Activated naive CD4-positive, alpha-beta T cell treated with anti-CD3 and anti-CD28 coated beads, Interleukin-2, amount 10 ng/mL, durations not matched to agents 7 days and 5 days (primary cell): ENCODE measurements at regions not wholly inside any gene's neighbourhood (a gene's known extent, or its start where the extent isn't known, plus 50 kb on each side); places are given as distances from the start of the nearest gene placed in this dataset.

ENCODE experiments used
- CTCF ChIA-PET: fragments of 350-600 bp; sonication (Branson Sonifier 250); formaldehyde crosslinking; loops from one replicate; lab custom pipeline; 2021; ENCODE audit warnings: antibody characterized with exemption; lab: Charles Lee
- DNase-seq: peaks from one replicate; pipeline ENCODE4 v3.0.0-alpha.2; 2020
- H3K27ac Mint-ChIP-seq: one replicate; pipeline ENCODE4 v1.8.0; 2021; ENCODE audit warnings: mild to moderate bottlenecking, moderate library complexity, mixed read lengths
- H3K27me3 Mint-ChIP-seq: one replicate; pipeline ENCODE4 v1.8.0; 2021; ENCODE audit warnings: mild to moderate bottlenecking, mixed read lengths
- H3K36me3 Mint-ChIP-seq: one replicate; pipeline ENCODE4 v1.8.0; 2021; ENCODE audit warnings: mixed read lengths
- H3K4me1 Mint-ChIP-seq: one replicate; pipeline ENCODE4 v1.8.0; 2021; ENCODE audit warnings: mixed read lengths
- H3K4me3 Mint-ChIP-seq: one replicate; pipeline ENCODE4 v1.8.0; 2021; ENCODE audit warnings: mild to moderate bottlenecking, moderate library complexity, mixed read lengths
- H3K9me3 Mint-ChIP-seq: one replicate; pipeline ENCODE4 v1.8.0; 2021; ENCODE audit warnings: mixed read lengths

- Mint-ChIP-seq H3K27ac (no peak overlapping the region), H3K27me3 (no peaks in the 10 kb centered on the region), H3K4me1 (no peaks in the 10 kb centered on the region), H3K4me3 (no peak overlapping the region), H3K36me3 (no peaks in the 10 kb centered on the region), H3K9me3 (no peaks in the 10 kb centered on the region)
- DNase-seq = no peak
- CTCF ChIA-PET = no interaction called here
Observed at GRCh38 chr13:59477011-59477410, 686.7 kb downstream of the DIAPH3 start.

- Mint-ChIP-seq H3K36me3 (no peaks in the 10 kb centered on the region), H3K4me3 (no peak overlapping the region), H3K9me3 (no peaks in the 10 kb centered on the region), H3K27me3 (no peaks in the 10 kb centered on the region), H3K4me1 (no peaks in the 10 kb centered on the region), H3K27ac (no peak overlapping the region)
- DNase-seq = no peak
- CTCF ChIA-PET = interaction anchor here (0.6 kb wide), 1 partner anchor 1211 kb away, joined by 3 read pairs; no protein-coding TSS in a partner anchor
Observed at GRCh38 chr13:59478908-59479307, 684.8 kb downstream of the DIAPH3 start.

DNA sequence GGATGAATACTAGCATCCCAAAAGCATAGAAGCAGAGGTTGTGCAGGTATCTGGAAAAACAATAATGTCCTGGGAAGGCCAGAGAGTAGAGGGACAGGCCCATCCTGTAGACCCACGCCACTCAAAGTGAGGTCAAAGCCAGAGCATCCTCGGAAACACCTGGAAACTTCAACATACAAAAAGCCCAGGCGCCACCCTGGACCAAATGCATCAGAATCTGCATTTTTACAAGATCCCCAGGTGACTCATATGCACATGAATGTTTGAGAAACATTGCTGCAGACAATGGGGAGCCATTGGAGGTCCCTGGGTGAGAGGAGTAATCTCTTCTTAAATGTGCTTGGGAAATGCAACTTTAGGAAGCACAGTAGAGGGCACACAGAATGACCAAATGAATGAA, 684.1 kb downstream of the DIAPH3 start:
- Mint-ChIP-seq H3K36me3 (no peaks in the 10 kb centered on the region), H3K9me3 (no peaks in the 10 kb centered on the region), H3K27me3 (no peaks in the 10 kb centered on the region), H3K4me3 (no peak overlapping the region), H3K27ac (no peak overlapping the region), H3K4me1 (no peaks in the 10 kb centered on the region)
- CTCF ChIA-PET = no interaction called here
- no peak for DNase-seq

DNA sequence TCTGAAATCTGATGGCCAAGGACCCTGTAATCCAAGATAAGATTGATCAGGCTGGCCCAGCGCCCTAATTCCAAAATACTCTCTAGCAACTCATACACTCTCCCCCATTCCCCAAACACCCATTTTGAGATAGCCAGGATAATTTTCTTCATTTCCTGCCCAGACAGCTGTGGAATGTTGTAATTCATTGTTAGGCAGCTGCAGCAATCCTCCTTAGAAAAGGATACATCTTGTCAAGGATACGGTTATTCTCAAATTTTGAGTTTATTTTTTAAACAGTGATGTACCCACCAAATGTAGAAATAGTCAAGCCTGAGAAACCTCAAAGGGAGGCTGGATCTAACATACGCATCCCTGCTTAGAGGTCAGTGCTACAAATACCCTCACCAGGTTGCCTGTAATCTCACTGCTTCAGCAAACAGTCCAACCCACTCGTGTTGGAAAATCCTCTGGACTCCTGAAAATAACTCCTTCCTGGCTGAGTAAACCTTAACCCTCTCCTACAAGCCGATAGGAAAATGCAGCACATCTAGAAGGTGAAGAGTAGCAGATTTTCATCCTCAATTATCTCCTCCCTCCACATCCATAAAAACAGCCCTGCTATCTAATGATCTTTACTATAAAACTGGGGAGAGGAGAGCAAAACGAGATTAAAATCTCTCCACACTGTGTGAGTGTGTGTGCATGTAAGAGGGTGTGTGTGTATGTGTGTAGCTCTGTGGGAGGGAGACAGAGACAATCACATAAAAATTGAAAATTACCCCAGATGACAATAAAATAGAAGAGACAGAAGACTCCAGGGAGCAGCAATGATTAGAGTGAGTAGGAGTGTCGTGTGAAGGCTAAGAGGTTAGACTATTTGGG, 683.1 kb downstream of the DIAPH3 start:
- Mint-ChIP-seq H3K27me3 (no peaks in the 10 kb centered on the region), H3K4me3 (no peak overlapping the region), H3K4me1 (no peaks in the 10 kb centered on the region), H3K9me3 (no peaks in the 10 kb centered on the region), H3K27ac (no peak overlapping the region), H3K36me3 (no peaks in the 10 kb centered on the region)
- no peak for DNase-seq
- CTCF ChIA-PET = no interaction called here

- Mint-ChIP-seq H3K9me3 (no peaks in the 10 kb centered on the region), H3K36me3 (no peaks in the 10 kb centered on the region), H3K27me3 (no peaks in the 10 kb centered on the region), H3K27ac (no peak overlapping the region), H3K4me1 (no peaks in the 10 kb centered on the region), H3K4me3 (no peak overlapping the region)
- CTCF ChIA-PET = no interaction called here
- DNase-seq = no peak
Observed at GRCh38 chr13:59483501-59484145, 680.1 kb downstream of the DIAPH3 start.

- Mint-ChIP-seq H3K27ac (no peak overlapping the region), H3K4me1 (no peaks in the 10 kb centered on the region), H3K36me3 (no peaks in the 10 kb centered on the region), H3K4me3 (no peak overlapping the region), H3K27me3 (no peaks in the 10 kb centered on the region), H3K9me3 (no peaks in the 10 kb centered on the region)
- CTCF ChIA-PET = no interaction called here
- DNase-seq = no peak
Observed at GRCh38 chr13:59487883-59488282, 675.8 kb downstream of the DIAPH3 start.

DNA sequence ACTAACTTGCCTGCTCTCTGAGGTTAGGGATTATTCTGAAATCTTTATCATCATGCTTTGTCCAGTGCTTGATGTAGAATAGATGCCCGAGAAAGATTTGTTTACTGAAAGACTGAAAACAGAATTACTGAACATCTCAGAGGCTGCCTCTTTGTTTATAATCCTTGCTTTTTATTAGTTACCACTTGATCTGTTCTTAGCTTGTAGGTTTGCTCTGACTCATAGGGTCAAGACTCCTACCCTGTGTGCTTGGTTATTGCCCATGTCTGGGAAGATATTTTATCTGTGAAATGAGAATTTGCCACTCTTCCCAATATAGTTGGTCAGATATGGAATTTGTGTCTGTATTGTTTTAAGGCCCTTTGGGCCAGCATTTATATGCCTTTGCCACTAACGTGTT, 675.3 kb downstream of the DIAPH3 start:
- Mint-ChIP-seq H3K9me3 (no peaks in the 10 kb centered on the region), H3K4me3 (no peak overlapping the region), H3K4me1 (peaks cover 3% of the 10 kb centered on the region), H3K36me3 (no peaks in the 10 kb centered on the region), H3K27ac (no peak overlapping the region), H3K27me3 (no peaks in the 10 kb centered on the region)
- CTCF ChIA-PET = no interaction called here
- no peak for DNase-seq

DNA sequence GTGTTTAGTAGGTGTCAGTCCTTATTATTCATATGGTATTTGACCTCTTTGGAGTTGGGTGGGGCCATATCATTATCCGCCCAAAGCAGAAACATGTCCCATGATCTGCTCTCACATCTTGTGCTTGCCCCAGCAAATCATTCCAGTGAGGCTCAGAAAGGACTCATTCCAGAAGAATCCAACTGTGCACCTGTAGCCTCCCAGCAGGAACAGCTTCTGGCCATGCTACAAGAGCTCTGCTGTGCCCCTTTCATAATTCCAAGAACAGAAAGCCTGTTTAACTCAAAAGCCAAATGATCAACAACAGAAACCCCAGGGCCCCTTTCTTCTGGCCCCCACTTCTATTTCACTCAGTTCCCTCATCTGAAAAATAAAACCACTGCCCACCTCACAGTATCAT, 673.1 kb downstream of the DIAPH3 start:
- H3K9me3 Mint-ChIP-seq = no peaks in the 10 kb centered on the region
- H3K4me3 Mint-ChIP-seq = no peak overlapping the region
- peaks cover 6% of the 10 kb centered on the region for H3K4me1 Mint-ChIP-seq
- H3K36me3 Mint-ChIP-seq = no peaks in the 10 kb centered on the region
- DNase-seq = no peak
- CTCF ChIA-PET = no interaction called here
- no peaks in the 10 kb centered on the region for H3K27me3 Mint-ChIP-seq
- H3K27ac Mint-ChIP-seq = no peak overlapping the region

DNA sequence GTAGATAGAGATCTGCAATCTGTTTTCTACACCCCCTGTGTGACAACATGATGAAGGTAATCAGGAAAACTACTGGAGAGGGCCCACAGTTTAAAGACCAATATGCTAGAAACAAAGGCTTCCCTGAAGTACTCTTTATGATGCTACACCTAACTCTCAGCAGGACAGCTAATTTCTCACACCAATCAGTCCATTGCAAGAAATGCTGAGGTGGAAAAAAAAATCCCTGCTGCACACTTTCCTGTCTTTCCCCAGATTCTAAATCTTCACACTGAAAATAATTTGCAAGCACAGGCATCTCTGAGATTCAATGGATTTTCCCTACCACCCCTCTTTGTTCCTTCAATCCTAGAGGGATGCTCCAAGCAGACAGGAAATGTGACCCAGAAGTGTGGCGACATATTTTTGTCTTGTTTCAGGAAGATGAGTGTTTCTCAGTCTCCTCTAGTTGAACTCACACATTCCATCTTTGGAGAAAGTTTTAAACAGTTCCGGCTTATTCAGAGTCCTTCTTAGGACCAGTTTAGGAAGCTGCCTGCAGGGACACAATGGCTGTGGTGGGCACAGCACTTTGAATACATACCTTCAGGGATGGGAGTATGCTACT, 671.6 kb downstream of the DIAPH3 start:
- Mint-ChIP-seq H3K4me1 (peaks cover 6% of the 10 kb centered on the region), H3K36me3 (no peaks in the 10 kb centered on the region), H3K27me3 (no peaks in the 10 kb centered on the region), H3K27ac (no peak overlapping the region), H3K9me3 (no peaks in the 10 kb centered on the region), H3K4me3 (no peak overlapping the region)
- DNase-seq = no peak
- CTCF ChIA-PET = no interaction called here

- Mint-ChIP-seq H3K9me3 (no peaks in the 10 kb centered on the region), H3K27ac (no peak overlapping the region), H3K4me1 (peaks cover 6% of the 10 kb centered on the region), H3K36me3 (no peaks in the 10 kb centered on the region), H3K27me3 (no peaks in the 10 kb centered on the region), H3K4me3 (no peak overlapping the region)
- CTCF ChIA-PET = no interaction called here
- no peak for DNase-seq
Observed at GRCh38 chr13:59493436-59493965, 670.2 kb downstream of the DIAPH3 start.

GRCh38 chr13:59494151-59494550, 669.6 kb downstream of the DIAPH3 start:
- Mint-ChIP-seq H3K27me3 (no peaks in the 10 kb centered on the region), H3K27ac (no peak overlapping the region), H3K4me3 (no peak overlapping the region), H3K4me1 (peaks cover 6% of the 10 kb centered on the region), H3K9me3 (no peaks in the 10 kb centered on the region), H3K36me3 (no peaks in the 10 kb centered on the region)
- no peak for DNase-seq
- CTCF ChIA-PET = no interaction called here

GRCh38 chr13:59494560-59494970, 669.2 kb downstream of the DIAPH3 start:
- no peaks in the 10 kb centered on the region for H3K27me3 Mint-ChIP-seq
- CTCF ChIA-PET = no interaction called here
- H3K4me1 Mint-ChIP-seq = peaks cover 6% of the 10 kb centered on the region
- H3K9me3 Mint-ChIP-seq = no peaks in the 10 kb centered on the region
- no peak overlapping the region for H3K4me3 Mint-ChIP-seq
- H3K27ac Mint-ChIP-seq = no peak overlapping the region
- no peaks in the 10 kb centered on the region for H3K36me3 Mint-ChIP-seq
- DNase-seq = no peak

- H3K4me1 Mint-ChIP-seq = peaks cover 6% of the 10 kb centered on the region
- H3K27me3 Mint-ChIP-seq = no peaks in the 10 kb centered on the region
- no peaks in the 10 kb centered on the region for H3K36me3 Mint-ChIP-seq
- no peak for DNase-seq
- no peak overlapping the region for H3K27ac Mint-ChIP-seq
- H3K4me3 Mint-ChIP-seq = no peak overlapping the region
- CTCF ChIA-PET = no interaction called here
- H3K9me3 Mint-ChIP-seq = no peaks in the 10 kb centered on the region
Observed at GRCh38 chr13:59495299-59495698, 668.4 kb downstream of the DIAPH3 start.

GRCh38 chr13:59495936-59496512, 667.7 kb downstream of the DIAPH3 start:
- Mint-ChIP-seq H3K27me3 (no peaks in the 10 kb centered on the region), H3K27ac (no peak overlapping the region), H3K36me3 (no peaks in the 10 kb centered on the region), H3K4me1 (peaks cover 6% of the 10 kb centered on the region), H3K4me3 (no peak overlapping the region), H3K9me3 (no peaks in the 10 kb centered on the region)
- no peak for DNase-seq
- CTCF ChIA-PET = no interaction called here
